ENCODE measurements at regions not wholly inside any gene's neighbourhood (a gene's known extent, or its start where the extent isn't known, plus 50 kb on each side); places are given as distances from the start of the nearest gene placed in this dataset.

DNA sequence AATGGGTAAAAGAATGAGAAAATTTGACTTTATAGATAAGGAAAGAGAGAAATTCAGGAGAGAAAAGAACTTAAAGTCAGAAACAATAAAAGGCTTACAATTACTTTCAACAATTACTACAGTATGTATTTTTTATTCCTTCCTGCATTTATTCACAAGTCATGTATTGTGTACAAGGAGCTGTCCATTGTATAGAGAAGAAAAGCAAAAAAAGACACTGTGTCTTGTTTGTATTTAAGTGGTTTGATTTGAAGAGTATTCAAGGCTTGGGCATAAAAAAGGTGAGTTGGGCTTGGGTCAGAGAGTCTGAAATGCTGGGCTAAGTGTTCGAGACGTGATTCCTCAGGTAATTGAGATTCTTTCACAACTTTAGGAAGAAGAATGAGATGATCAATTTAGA is 394.2 kb upstream of the ROBO2 start:
- no peak for DNase-seq

DNA sequence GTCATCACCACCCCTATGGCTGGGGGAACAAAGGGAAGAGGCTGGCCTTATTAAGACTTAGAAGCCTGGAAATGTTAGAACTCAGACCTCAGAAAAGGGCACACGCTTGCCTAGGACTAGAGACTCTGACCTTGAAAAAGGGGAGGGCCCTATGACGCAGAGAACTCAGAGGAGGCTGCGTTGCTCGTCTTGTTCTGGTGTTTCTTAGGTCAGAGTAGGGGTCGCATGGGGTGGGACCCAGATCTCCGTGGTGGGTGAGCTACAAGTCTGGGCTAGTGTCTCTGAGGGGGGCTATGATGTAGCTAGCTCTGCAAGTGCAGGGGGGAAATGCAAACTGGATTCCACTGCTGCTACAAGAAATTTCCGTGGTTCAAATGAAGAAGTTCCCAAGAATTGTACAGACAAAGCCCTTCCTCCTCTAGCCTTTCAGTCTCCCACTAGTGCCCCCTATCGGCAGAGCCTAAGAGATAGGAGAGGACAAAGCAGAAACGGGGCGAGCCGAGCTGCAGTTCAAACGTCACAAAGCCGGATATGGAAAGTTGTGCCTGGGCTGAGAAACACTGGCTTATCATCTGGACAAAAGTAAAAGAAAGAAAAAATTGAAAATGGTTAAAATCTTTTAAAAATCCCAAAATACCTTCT is 392.9 kb upstream of the ROBO2 start:
- DNase-seq, result no peak

DNA sequence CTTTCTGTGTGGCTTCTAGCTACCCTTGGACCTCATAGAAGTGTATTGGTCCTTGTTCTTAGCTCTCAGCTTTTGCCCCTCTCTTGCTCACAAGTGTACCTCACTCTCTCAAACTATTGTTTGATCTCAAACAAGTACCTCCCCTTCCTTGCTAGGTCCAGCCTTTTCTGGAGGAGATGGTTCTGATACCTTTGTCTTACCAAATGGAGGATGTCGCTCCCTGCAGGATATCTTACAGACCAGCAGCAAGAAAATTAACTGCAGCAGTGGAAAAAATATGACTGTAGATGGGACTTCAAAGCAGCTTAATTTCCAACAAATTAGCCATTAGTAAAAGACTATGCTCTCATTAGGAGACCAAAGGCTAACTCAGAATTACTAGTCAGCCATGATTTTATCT is 388.1 kb upstream of the ROBO2 start:
- peak in 1 of 2 experiments; percentile 4 for DNase-seq

DNA sequence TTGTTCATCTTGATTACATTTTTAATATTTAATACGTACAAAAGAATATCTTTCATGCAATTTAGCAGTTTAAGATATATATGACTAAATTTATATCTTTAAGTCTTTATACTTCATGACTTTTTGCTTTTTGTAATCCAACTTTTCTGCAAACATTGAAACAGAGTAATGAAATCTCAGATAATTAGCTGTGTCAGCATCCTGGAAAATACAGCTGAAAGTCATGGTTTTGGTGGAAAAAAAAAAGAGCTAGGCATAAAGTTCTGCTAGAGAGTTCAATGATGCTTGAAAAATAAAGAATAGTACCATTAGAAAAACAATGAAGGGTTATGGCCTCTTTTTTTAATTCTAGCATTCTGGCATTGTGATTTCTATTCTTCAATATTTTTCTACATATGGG is 387.4 kb upstream of the ROBO2 start:
- DNase-seq, result no peak

DNA sequence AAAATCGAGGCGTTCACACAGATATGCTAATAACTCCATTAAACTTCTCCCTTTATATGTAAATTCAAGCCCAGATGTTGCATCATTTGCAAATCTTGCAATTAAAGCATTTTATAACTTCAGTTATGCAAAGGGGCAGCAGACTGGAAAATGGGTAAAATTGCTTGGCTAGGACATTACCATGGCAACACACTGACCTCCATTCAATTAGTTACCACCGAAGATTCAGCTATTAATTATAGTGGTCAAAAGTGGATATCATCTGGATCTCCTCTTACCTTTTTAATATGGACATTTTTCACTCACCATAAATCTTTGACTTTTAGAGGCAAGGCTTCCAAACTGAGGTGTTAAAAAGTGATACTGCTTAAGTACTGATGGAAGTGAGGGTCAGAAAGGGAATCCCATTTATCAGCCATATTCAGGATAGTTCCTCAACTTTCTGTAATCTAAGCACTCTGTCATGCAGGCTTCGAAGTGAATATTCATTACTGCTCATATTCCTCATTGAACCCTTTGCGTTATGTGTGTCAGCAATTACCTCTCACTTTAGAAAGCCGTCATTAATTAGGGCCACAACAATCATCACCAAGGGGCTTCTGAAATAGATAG is 386.2 kb upstream of the ROBO2 start:
- DNase-seq, result no peak

DNA sequence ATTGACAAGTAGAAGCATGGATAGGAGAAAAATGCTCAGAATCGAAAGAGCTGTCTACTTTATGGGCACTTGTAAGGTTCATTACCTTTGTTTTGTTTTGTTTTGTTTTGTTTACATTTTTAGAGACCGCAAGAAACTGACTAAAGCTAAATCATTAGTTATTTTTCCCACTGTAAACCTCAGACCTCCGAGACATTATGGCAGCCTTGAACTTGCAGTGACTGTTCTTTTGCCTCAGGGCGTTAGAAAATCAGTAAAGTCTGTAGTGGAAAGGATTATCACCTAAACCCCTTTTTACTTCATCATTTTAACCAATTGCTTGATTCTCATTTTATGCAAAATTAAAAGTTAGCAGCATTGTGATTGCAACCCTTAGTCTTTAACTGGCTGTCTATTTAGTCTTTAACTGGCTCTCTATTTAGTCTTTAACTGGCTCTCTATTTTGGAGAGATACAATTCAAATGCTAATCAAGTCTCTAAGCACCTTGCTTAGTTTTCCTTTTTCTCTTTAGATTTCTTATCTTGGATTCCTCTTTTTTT is 383.3 kb upstream of the ROBO2 start:
- no peak for DNase-seq

DNA sequence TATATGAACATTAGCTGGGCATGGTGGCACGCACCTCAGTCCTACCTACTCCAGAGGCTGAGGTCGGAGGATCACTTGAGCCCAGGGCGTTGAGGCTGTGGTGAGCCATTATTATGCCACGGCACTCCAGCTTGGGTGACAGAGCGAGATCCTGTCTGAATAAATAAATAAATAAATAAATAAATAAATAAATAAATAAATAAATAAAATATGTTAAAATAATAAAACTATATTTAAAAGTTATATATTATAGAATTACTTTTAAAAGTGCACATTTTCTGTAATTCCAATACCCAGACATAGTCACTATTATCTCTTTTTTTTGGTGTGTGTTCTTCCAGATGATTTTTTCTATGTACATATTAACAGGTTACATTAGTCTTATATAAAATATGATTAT is 382.0 kb upstream of the ROBO2 start:
- DNase-seq, result no peak

DNA sequence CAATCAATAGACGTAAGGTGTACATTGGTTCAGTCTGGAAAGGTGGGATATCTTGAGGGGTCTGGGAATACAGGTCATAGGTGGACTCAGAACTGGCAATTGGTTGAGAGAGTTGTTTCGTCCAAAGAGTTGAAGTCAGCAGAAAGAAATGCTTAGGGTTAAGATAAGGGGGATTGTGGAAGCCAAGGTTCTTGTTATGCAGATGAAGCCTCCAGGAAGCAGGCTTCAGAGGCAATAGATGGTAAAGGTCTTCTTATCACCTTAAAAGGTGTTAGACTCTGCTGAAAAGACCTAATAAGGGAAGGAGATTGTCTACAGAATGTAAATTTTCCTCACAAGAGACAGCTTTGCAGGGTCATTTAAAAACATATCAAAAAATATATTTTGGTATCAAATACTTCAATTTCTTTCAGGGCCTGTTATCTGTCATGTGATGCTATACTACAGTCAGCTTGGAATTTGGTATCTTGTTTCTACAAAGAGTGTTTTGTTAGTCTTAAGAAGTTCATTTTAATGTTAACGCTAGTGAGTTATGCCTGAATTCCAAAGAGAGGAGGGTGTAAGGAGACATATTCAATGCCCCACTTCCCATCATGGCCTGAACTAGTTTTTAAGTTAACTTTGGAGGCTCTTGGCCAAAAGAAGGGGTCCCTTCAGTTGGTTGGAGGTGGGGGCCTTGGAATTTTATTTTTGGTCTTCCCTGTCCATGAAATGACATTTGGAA is 378.2 kb upstream of the ROBO2 start:
- DNase-seq, result no peak

DNA sequence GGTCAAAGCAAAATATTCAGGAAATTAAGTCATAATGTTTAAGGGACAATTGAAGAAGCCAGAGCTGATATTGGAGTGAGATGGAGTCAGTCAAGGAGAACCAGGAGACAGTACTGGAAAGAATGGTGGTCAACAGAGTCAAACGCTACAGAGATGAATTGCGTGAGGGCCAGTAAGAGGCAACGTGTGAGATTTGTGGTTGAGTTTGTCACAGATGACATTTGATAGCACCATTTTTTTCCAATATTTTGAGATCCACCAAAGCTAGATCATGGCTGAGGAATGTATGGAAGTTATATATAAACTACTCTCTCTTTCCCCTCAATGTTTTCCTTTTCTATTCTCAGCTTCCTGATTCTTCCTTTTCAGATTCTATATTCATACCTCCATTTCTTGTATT is 375.1 kb upstream of the ROBO2 start:
- no peak for DNase-seq

DNA sequence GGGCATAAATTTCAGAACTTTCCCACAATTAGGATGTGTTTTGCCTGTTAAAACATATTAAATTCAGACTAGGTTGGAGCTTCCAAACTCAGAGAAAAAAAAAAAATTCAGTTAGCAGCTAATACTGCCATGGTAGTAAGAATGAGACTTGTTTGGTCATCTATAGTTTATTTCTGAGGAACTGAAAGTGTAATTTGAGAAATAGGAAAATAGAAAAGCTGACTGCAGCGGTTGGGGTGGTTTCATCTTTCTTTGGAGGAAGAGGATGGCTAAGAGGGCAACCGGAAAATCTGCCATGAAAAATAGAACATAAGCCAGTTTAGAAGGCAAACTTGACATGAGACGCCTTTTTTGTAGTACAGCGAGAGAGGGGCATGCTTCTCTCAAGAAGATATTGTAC is 371.2 kb upstream of the ROBO2 start:
- DNase-seq, result no peak

DNA sequence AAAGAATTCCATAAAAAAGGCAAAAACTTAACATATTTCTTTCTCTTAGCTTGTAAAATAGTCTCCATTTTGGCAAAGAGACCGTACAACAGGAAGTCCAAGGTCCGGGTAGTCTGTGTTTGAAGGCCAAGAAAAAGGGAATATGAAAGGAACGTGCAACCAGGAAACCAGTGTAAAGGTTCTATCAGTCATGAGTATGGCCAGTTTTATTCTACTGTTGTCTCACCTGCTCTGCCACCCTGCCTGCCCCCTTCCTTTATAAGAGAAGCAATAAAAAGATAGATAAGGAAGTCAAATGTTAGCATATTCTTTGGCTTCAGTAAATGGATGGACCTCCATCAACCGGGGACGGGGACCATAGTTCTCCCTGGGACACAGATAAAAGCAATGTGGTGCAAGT is 370.6 kb upstream of the ROBO2 start:
- DNase-seq, result no peak

DNA sequence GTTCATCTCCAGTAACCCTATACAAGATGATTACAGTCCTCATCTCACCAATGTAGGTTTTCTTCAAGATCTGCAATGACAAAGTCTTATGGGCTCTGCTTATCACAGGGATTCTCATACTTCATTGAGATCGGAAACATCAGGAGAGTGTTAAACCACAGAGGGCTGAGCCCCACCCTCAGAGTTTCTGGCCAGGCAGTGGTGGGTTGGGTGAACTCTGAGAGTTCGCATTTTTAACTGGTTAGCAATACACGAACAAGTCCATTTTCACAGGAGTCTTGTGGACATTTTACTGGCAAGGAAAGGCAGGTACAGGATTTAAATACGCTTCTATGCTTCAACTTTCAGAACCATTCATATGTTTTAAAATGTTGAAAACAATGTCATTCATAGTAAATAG is 366.7 kb upstream of the ROBO2 start:
- no peak for DNase-seq

DNA sequence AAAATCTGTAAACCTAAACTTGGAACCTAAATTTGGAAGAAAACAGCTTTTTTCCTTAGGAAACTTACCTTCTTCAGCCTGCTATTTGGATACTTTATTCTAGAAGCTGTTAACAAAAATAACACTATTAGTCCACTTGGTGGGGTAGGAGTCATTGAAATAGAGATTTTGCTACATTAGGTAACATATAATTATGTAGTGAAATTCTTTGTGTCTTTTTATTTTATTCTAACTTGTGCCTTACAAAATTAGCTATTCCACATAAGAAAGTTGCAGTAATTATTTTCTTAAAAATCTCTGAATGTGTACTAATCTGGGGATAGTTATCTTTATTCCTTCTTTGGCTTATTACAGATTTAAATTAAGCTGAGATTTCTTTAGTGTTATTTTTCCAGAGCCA is 360.4 kb upstream of the ROBO2 start:
- DNase-seq, result no peak

DNA sequence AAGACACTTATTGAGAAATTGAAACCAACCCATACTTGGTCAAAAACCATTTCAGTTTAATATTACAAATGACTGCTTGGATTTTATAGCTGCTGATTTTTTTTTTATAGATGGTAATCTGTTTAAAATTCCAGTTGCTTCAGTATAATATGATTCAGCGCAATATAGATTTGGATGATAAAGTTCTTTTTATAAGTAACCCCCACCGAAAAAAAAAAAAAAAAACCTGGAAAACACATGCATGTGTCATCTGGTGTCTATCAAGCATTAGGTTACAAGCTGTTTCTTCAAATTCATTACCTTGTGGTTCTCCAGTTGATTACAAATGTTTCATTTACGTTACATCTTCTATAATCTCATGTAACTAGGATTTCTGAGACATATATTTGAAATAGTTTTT is 356.6 kb upstream of the ROBO2 start:
- no peak for DNase-seq

DNA sequence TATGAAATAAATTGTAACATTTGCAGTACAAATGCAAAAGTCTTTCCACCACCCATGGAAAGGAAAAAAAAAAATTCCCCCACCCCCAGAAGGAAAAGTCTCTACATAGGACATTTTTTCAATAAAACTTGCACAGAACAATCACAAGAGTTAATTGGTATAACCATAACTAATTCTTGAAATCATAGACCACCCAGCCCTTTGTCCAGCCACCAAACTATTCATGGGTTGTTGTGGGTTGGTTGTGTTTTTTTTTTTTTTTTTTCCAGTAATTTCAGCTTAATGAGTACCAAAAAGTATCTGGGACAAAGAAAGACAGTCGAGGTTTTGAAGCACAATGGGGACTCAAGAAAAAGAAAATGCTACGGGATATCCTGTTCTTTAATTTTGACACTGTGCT is 355.0 kb upstream of the ROBO2 start:
- DNase-seq, result no peak

DNA sequence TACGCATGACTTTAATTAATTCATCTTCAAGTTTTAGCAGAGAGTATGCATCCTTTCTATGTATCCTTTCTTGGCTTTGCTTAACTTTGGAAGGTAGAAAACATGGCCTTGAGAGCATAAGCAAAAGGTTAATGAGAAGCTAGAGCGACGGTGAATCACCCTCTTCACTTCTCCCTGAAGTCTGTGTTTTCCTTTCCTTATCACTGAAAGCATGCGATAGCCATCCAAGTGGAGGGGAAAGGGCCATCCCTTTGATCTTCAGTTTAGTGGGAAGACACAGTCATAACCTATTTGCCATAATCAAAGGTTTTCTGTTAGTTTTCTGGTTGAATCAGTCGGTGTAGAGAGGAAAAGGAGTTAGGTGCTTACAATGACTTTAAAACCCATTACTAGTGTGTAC is 354.0 kb upstream of the ROBO2 start:
- no peak for DNase-seq

DNA sequence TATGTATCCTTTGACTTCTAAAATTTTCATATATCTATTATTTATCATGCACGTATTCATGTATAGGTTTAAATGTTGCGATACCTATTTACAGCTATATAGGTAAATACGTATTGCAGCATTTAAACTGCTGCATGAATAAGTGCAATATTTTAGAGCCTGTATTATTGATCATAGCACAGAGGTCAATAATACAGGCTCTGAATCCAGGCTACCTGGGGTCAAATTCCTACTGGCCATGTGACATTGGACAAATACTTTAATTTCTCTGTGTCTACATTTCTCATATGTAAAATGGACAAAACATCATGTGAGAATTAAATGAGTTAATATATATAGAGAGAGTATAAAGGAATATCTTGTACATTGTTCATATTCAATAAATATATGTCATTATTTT is 352.9 kb upstream of the ROBO2 start:
- no peak for DNase-seq

DNA sequence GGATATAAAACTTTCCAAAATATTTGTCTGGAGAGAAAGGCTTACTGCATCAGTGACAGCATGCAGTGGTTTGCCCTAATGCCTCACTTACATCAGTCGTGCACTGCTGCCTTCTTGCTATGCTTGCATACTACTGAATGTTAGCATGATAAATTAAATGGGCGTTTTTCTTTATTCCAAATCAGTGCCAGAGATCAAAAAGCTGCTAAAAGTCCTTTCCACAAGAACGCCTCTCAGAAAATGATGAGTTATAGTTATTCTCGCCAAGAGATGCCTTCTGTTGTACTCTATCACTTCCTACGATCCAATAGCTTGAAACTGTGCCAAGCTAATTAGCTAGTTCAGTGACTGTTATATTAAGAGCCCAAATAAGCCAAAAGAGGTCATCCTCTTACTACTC is 345.8 kb upstream of the ROBO2 start:
- DNase-seq, result no peak

DNA sequence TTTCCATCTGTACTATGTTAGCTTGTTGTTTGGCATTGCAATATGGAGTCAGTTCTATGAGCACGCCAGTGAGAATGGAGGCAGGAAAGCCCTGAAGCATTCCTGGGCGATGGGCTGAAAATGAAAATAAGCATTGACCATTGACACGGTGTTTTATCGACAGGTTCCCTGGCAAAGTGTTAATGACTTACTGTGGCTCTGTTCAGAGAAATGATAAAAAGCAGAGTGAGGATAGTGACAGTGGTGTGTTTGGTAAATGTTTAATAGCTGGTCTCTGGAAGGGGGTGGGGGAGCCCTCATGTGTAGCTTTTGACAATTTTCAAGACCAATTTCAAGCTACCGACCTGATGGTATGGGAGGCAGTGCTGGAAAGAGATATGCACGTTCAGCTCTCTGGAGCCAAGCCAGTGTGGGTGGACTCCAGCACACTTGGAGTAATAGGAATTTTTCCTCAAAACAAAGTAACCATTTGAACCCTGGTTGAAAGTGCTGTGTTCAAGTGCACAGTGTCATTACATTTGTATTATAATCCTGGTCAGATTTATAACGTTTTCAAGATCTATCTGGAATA is 341.7 kb upstream of the ROBO2 start:
- no peak for DNase-seq

DNA sequence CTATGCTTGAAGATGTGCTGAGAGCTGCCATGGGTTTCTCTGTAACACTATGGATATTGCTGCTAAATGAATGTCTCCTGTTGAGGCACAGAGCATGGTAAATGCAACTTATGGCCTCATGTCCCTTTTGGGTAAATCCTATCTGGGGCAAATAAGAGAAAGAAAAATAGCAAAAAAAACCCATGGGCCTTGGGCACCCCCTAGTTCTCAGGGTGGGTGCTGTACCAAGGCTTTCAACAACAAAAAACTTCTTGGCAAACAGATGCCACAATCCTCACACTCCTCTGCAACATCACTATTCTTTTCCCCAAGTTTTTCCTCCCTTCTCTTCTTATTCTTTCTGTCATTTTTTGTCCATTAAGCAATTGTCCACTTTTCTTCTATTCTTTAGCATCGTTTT is 340.1 kb upstream of the ROBO2 start:
- no peak for DNase-seq

DNA sequence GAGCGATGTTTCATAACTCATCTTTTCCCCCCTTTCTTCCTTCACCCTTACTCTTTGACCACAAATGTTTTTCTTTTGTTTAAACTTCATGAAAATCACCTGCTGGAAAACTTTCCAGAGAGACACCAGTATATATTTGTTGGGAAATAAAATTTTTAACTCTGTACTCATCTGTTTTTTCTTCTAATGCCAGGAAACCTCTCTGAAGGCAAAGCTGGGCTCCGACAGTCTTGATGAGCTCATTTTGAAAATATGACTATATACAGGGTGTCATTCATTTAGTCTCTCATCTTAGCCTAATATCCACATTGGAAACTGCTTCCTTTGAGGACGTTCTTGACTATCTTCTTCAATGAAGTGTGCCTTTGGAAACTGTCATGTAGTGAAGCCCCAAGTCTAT is 339.6 kb upstream of the ROBO2 start:
- DNase-seq, result no peak

DNA sequence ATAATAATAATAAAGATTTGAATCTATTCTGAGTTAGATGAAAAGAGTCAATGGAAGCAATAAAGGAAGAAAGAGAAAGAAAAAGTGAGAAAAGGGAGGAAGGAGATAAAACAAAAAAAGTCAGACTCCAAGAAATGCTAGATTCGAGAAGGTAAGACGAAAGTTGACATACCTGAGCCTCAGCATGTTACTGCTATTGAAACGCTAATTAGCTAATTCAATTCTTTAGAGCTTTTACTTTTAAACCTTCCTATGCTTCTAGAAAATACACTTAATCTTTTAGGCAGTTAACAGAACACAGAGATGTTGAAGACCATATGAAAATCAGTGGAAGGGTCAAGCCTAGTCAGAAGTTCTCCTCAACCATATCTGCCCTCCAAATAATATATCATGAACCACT is 337.2 kb upstream of the ROBO2 start:
- no peak for DNase-seq

DNA sequence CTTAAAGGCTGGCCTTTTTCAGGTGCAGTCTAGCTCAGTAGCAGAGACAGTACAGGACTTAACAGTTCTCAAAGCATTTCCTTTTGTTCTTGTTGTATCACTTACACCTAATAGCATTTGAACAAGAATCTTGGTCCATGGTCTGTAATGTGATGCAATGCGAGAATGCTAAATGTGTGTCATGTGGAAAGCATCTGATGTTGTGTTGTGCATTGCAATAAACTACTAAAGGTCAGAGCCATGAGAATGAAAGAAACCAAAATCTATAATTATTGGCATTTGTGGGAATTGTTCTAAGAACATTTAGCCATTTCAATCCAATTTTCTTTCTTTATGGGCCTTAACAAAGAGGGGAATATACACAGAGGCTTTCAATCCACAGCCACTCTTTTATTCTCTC is 324.5 kb upstream of the ROBO2 start:
- no peak for DNase-seq

DNA sequence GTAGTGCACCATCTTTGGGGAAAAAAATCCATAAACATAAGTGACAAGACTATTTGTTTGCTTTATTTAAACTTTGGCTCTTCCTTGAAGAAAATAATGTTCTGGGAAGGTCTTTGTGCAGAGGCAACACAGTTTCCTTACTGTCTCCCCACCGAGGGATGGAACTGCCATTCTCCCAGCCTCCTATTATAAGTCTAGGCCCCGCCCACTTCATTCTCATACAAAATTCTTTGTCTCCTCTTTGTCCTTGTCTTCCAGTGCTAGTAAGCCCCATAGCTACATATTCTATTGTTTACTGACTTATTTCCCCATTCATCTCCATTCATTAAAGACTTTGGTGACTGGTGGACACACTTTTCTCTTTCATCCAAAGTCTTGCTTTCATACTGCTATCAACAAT is 316.5 kb upstream of the ROBO2 start:
- DNase-seq, result no peak
